SK-N-SH (cell line): ENCODE measurements at regions not wholly inside any gene's neighbourhood (a gene's known extent, or its start where the extent isn't known, plus 50 kb on each side); places are given as distances from the start of the nearest gene placed in this dataset.

Source experiments
- CTCF ChIA-PET: fragments of 300-600, 350-600 bp; formaldehyde crosslinking; extraction: SDS; loops from one replicate; lab custom pipeline; 2021; lab: Yijun Ruan, JAX
- POLR2A ChIA-PET: fragments of 350-600 bp; sonication (Branson Sonifier 250); formaldehyde crosslinking; extraction: SDS; loops from one replicate; lab custom pipeline; 2020; ENCODE audit warnings: antibody characterized with exemption, inconsistent platforms; lab: Yijun Ruan, JAX
- DNase-seq: peaks from one replicate; pipeline ENCODE4 v3.0.0; 2012
- H2AFZ ChIP-seq: fragments of 200-600 bp; sonication (generic); 2 replicates; pipeline ENCODE4 v1.8.1; 2016; ENCODE audit warnings: antibody characterized with exemption, mild to moderate bottlenecking, low read depth
- H3F3A ChIP-seq: fragments of 200-600 bp; sonication (generic); replicated peaks from 2 replicates; pipeline ENCODE3; 2016; ENCODE audit warnings: antibody characterized with exemption, mild to moderate bottlenecking; ENCODE audit not compliant: insufficient read depth
- H3K27ac ChIP-seq, 2 experiments: fragments of 200-500 bp in 1 of 2; fragments of 200-600 bp in 1 of 2; sonication (Bioruptor generic) in 1 of 2; sonication (generic), shearing (Covaris generic) in 1 of 2; 2 replicates each; pipeline versions ENCODE4 v1.5.1 to v1.6.1; 2014 to 2016; ENCODE audit warnings: low read depth in 2 of 2, inconsistent platforms in 1 of 2, low read length in 1 of 2, mild to moderate bottlenecking in 1 of 2, mixed read lengths in 1 of 2
- H3K27me3 ChIP-seq: fragments of 200-600 bp; sonication (generic), shearing (Covaris generic); 2 replicates; pipeline ENCODE4 v1.6.1; 2016; ENCODE audit warnings: mixed run types; ENCODE audit not compliant: insufficient read depth
- H3K36me3 ChIP-seq, 2 experiments: fragments of 200-500 bp in 1 of 2; fragments of 200-600 bp in 1 of 2; sonication (Bioruptor generic) in 1 of 2; sonication (generic) in 1 of 2; replicated peaks in 1 of 2; 2 replicates each; pipeline versions ENCODE3 to v1.5.1; 2014 to 2016; ENCODE audit warnings: low read length in 1 of 2, mild to moderate bottlenecking in 1 of 2; ENCODE audit not compliant: insufficient read depth in 2 of 2, control insufficient read depth in 1 of 2
- H3K4me1 ChIP-seq, 2 experiments: fragments of 200-500 bp in 1 of 2; fragments of 200-600 bp in 1 of 2; sonication (Bioruptor generic) in 1 of 2; sonication (generic), shearing (Covaris generic) in 1 of 2; 2 replicates each; pipeline versions ENCODE4 v1.5.1 to v1.6.1; 2014 to 2016; ENCODE audit warnings: low read depth in 1 of 2, low read length in 1 of 2, mixed run types in 1 of 2; ENCODE audit not compliant: insufficient read depth in 2 of 2, control insufficient read depth in 1 of 2
- H3K4me2 ChIP-seq: fragments of 200-600 bp; sonication (generic), shearing (Covaris generic); 2 replicates; pipeline ENCODE4 v1.6.1; 2017; ENCODE audit warnings: mixed run types
- H3K4me3 ChIP-seq, 2 experiments: fragments of 200-500 bp in 1 of 2; fragments of 200-600 bp in 1 of 2; sonication (Bioruptor generic) in 1 of 2; sonication (generic), shearing (Covaris generic) in 1 of 2; 2 replicates each; pipeline versions ENCODE4 v1.5.1 to v1.8.1; 2014 to 2016; ENCODE audit warnings: low read depth in 2 of 2, inconsistent platforms in 1 of 2, low read length in 1 of 2, mild to moderate bottlenecking in 1 of 2, mixed read lengths in 1 of 2, moderate library complexity in 1 of 2
- H3K79me2 ChIP-seq: fragments of 200-600 bp; sonication (generic); 2 replicates; pipeline ENCODE4 v1.8.1; 2017; ENCODE audit warnings: mild to moderate bottlenecking; ENCODE audit not compliant: insufficient read depth
- H3K9ac ChIP-seq: fragments of 200-600 bp; sonication (generic); 2 replicates; pipeline ENCODE4 v1.6.1; 2017; ENCODE audit warnings: mixed run types
- H3K9me2 ChIP-seq: fragments of 200-600 bp; sonication (generic); 2 replicates; pipeline ENCODE4 v1.6.1; 2017; ENCODE audit warnings: mixed run types
- H3K9me3 ChIP-seq: fragments of 200-600 bp; sonication (generic); 2 replicates; pipeline ENCODE4 v1.6.1; 2017; ENCODE audit warnings: mixed run types, mild to moderate bottlenecking, moderate library complexity
- H4K20me1 ChIP-seq: fragments of 200-600 bp; sonication (generic); 2 replicates; pipeline ENCODE4 v1.6.1; 2017; ENCODE audit warnings: mild to moderate bottlenecking, mixed run types; ENCODE audit not compliant: insufficient read depth
- EZH2phosphoT487 ChIP-seq: fragments of 200-600 bp; sonication (generic); IDR thresholded peaks from 2 replicates; pipeline ENCODE4 v1.6.1; 2017; ENCODE audit warnings: low read depth, mixed run types, mild to moderate bottlenecking, antibody characterized with exemption, moderate library complexity, borderline replicate concordance
- FOSL2 ChIP-seq: IDR thresholded peaks from 2 replicates; pipeline ENCODE4 v1.4.0; 2012; ENCODE audit warnings: low read depth, mild to moderate bottlenecking, moderate library complexity, borderline replicate concordance
- FOXJ3 ChIP-seq: sonication (generic); formaldehyde crosslinking; IDR thresholded peaks from 2 replicates; pipeline ENCODE4 v1.5.1; 2020; ENCODE audit warnings: mild to moderate bottlenecking, missing genetic modification reagents
- FOXM1 ChIP-seq: IDR thresholded peaks from 2 replicates; pipeline ENCODE4 v1.4.0; 2012; ENCODE audit warnings: low read depth, mild to moderate bottlenecking
- GABPA ChIP-seq: IDR thresholded peaks from 2 replicates; pipeline ENCODE4 v1.4.0; 2012; ENCODE audit warnings: low read depth, mild to moderate bottlenecking
- NRF1 ChIP-seq: IDR thresholded peaks from 2 replicates; pipeline ENCODE4 v1.6.1; 2012; ENCODE audit warnings: low read depth, mild to moderate bottlenecking, low read length
- POLR2AphosphoS5 ChIP-seq: IDR thresholded peaks from 2 replicates; pipeline ENCODE4 v1.6.1; 2012; ENCODE audit warnings: low read depth, low read length
- RAD21 ChIP-seq: IDR thresholded peaks from 2 replicates; pipeline ENCODE4 v1.6.1; 2012; ENCODE audit warnings: mild to moderate bottlenecking, low read length
- RFX5 ChIP-seq: IDR thresholded peaks from 2 replicates; pipeline ENCODE4 v1.6.1; 2012; ENCODE audit warnings: mild to moderate bottlenecking, improper control_type of control experiment, low read length
- RXRA ChIP-seq: IDR thresholded peaks from 2 replicates; pipeline ENCODE4 v1.4.0; 2012; ENCODE audit warnings: low read depth, mild to moderate bottlenecking, borderline replicate concordance
- SIN3A ChIP-seq: IDR thresholded peaks from 2 replicates; pipeline ENCODE4 v1.6.1; 2012; ENCODE audit warnings: low read depth, mild to moderate bottlenecking, low read length, moderate library complexity, borderline replicate concordance
- TCF12 ChIP-seq: IDR thresholded peaks from 2 replicates; pipeline ENCODE4 v1.4.0; 2012
- WGBS: methylation state at CpG from one replicate; pipeline ENCODE4 v1.1.6; 2017; ENCODE audit warnings: low lambda C conversion rate; 5-methylcytosine and 5-hydroxymethylcytosine counted together
- TF ChIP-seq, protein P1 (sequence below): IDR thresholded peaks from 2 replicates; pipeline ENCODE4 v1.4.0; 2012; ENCODE audit warnings: low read depth
- TF ChIP-seq, protein P2 (sequence below): IDR thresholded peaks from 2 replicates; pipeline ENCODE4 v1.4.0; 2012; ENCODE audit warnings: low read depth, borderline replicate concordance
- TF ChIP-seq, protein P3 (sequence below): IDR thresholded peaks from 2 replicates; pipeline ENCODE4 v1.4.0; 2012; ENCODE audit warnings: low read depth, borderline replicate concordance
- TF ChIP-seq, protein P4 (sequence below): fragments of 150-350 bp; IDR thresholded peaks from 2 replicates; pipeline ENCODE4 v1.6.1; 2017; ENCODE audit warnings: antibody characterized with exemption, low read length, low read depth, borderline replicate concordance
- TF ChIP-seq, protein P5 (sequence below): fragments of 200-600 bp; sonication (generic); IDR thresholded peaks from 2 replicates; pipeline ENCODE4 v1.6.1; 2017; ENCODE audit warnings: antibody characterized with exemption, mild to moderate bottlenecking, moderate library complexity

DNA sequence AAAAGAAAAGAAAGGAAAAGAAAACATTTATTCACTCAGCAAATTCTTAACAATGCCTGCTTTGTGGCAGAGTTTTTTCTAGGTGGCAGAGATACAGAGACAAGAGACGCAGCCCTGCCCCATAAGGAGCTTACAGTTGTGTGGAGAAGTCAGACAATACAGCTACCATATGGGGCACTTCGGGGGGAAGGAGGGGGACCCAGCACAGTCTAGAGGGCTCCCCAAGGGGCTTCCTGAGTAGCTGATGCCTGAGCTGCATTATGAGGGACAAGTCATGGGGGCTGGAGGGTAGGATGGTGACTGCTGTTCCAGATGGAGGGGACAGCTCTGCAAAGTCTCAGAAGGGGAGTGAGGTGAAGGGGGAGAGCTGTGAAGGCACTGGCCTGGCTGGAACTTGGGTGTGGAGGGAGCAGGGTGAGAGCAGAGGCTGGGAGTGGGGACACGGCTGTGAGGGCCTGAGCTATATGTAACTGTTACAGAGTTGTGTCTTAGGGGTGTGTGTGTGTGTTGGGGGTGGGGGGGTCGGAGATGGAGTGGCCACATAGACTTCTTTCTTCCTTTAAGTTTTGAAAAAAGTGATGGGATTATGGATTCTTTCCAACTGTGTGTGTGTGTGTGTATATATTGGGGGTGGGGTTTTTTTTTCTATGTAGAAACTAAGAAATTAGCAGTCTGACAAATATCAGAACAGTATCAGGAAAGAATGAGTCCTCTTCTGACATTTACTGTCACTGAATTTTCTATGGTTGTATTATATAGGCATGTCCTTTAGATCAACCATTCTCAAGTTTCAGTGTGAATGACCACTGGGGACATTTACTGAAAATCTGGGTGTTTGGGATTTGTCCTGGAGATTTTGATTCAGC, 66.0 kb upstream of the HAAO start:
- Histone ChIP-seq H2AFZ (no peak overlapping the region), H3K27ac (no peak overlapping the region), H3K4me3 (no peak overlapping the region), H3K36me3 (no peaks in the 10 kb centered on the region), H3K9ac (no peak overlapping the region), H3K9me2 (no peaks in the 10 kb centered on the region), H3F3A (peaks cover 6% of the 10 kb centered on the region), H4K20me1 (no peaks in the 10 kb centered on the region), H3K79me2 (no peaks in the 10 kb centered on the region), H3K4me2 (no peak overlapping the region), H3K4me1 (peaks cover 0 to 20% of the 10 kb centered on the region in 2 experiments; a peak in 1 of 4 replicates), H3K27me3 (no peaks in the 10 kb centered on the region), H3K9me3 (no peaks in the 10 kb centered on the region)
- DNase-seq = no peak
- CTCF ChIA-PET = interaction anchor here (0.6 to 5.5 kb wide), 38 partner anchors 8 to 786 kb away, joined by 3 to 53 read pairs (median 4); partner anchors contain the start of gene ZFP36L2
- no peak for TF ChIP-seq SIN3A
- TF ChIP-seq, protein P1, sequence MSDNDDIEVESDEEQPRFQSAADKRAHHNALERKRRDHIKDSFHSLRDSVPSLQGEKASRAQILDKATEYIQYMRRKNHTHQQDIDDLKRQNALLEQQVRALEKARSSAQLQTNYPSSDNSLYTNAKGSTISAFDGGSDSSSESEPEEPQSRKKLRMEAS = no peak
- TF ChIP-seq, protein P2, sequence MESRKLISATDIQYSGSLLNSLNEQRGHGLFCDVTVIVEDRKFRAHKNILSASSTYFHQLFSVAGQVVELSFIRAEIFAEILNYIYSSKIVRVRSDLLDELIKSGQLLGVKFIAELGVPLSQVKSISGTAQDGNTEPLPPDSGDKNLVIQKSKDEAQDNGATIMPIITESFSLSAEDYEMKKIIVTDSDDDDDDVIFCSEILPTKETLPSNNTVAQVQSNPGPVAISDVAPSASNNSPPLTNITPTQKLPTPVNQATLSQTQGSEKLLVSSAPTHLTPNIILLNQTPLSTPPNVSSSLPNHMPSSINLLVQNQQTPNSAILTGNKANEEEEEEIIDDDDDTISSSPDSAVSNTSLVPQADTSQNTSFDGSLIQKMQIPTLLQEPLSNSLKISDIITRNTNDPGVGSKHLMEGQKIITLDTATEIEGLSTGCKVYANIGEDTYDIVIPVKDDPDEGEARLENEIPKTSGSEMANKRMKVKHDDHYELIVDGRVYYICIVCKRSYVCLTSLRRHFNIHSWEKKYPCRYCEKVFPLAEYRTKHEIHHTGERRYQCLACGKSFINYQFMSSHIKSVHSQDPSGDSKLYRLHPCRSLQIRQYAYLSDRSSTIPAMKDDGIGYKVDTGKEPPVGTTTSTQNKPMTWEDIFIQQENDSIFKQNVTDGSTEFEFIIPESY = no peak
- no peak for TF ChIP-seq EZH2phosphoT487
- no peak for TF ChIP-seq RXRA
- TF ChIP-seq FOSL2 = no peak
- no peak for TF ChIP-seq RAD21
- TF ChIP-seq NRF1 = no peak
- no peak for TF ChIP-seq POLR2AphosphoS5
- TF ChIP-seq, protein P3, sequence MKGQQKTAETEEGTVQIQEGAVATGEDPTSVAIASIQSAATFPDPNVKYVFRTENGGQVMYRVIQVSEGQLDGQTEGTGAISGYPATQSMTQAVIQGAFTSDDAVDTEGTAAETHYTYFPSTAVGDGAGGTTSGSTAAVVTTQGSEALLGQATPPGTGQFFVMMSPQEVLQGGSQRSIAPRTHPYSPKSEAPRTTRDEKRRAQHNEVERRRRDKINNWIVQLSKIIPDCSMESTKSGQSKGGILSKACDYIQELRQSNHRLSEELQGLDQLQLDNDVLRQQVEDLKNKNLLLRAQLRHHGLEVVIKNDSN = no peak
- TF ChIP-seq GABPA = no peak
- TF ChIP-seq TCF12 = no peak
- no peak for TF ChIP-seq FOXJ3
- TF ChIP-seq, protein P4, sequence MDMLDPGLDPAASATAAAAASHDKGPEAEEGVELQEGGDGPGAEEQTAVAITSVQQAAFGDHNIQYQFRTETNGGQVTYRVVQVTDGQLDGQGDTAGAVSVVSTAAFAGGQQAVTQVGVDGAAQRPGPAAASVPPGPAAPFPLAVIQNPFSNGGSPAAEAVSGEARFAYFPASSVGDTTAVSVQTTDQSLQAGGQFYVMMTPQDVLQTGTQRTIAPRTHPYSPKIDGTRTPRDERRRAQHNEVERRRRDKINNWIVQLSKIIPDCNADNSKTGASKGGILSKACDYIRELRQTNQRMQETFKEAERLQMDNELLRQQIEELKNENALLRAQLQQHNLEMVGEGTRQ = no peak
- TF ChIP-seq RFX5 = no peak
- TF ChIP-seq, protein P5, sequence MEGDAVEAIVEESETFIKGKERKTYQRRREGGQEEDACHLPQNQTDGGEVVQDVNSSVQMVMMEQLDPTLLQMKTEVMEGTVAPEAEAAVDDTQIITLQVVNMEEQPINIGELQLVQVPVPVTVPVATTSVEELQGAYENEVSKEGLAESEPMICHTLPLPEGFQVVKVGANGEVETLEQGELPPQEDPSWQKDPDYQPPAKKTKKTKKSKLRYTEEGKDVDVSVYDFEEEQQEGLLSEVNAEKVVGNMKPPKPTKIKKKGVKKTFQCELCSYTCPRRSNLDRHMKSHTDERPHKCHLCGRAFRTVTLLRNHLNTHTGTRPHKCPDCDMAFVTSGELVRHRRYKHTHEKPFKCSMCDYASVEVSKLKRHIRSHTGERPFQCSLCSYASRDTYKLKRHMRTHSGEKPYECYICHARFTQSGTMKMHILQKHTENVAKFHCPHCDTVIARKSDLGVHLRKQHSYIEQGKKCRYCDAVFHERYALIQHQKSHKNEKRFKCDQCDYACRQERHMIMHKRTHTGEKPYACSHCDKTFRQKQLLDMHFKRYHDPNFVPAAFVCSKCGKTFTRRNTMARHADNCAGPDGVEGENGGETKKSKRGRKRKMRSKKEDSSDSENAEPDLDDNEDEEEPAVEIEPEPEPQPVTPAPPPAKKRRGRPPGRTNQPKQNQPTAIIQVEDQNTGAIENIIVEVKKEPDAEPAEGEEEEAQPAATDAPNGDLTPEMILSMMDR = no peak
- no peak for TF ChIP-seq FOXM1
- POLR2A ChIA-PET = interaction anchor here (1.0 kb wide), 1 partner anchor 369 kb away, joined by 3 read pairs; no protein-coding TSS in a partner anchor
- 53% methylated on average over 4 of the region's 4 CpGs for WGBS
